HG03558 (cell line): ENCODE measurements at regions not wholly inside any gene's neighbourhood (a gene's known extent, or its start where the extent isn't known, plus 50 kb on each side); places are given as distances from the start of the nearest gene placed in this dataset.

Experiments used
- ATAC-seq: cut with Tn5 transposase; IDR thresholded peaks from one replicate; pipeline ENCODE4 v1.9.1; 2021; ENCODE audit warnings: moderate number of reproducible peaks; ENCODE audit not compliant: unreplicated experiment; ENCODE audit errors: extremely low read depth

GRCh38 chr4:124904723-124905388 is 192.3 kb upstream of the ANKRD50 start:
- no peak for ATAC-seq

- ATAC-seq = no peak
Observed at GRCh38 chr4:124903995-124904722, 191.6 kb upstream of the ANKRD50 start.

- ATAC-seq = no peak
Observed at GRCh38 chr4:124902001-124902515, 189.5 kb upstream of the ANKRD50 start.

GRCh38 chr4:124899997-124900396 is 187.5 kb upstream of the ANKRD50 start:
- ATAC-seq = no peak

GRCh38 chr4:124890522-124890921 is 178.0 kb upstream of the ANKRD50 start:
- no peak for ATAC-seq

GRCh38 chr4:124887739-124888138 is 175.2 kb upstream of the ANKRD50 start:
- no peak for ATAC-seq

- no peak for ATAC-seq
Observed at GRCh38 chr4:124884316-124884715, 171.8 kb upstream of the ANKRD50 start.

- ATAC-seq = no peak
Observed at GRCh38 chr4:124883632-124884031, 171.1 kb upstream of the ANKRD50 start.

- no peak for ATAC-seq
Observed at GRCh38 chr4:124879195-124879594, 166.7 kb upstream of the ANKRD50 start.

- ATAC-seq = no peak
Observed at GRCh38 chr4:124874172-124874450, 161.6 kb upstream of the ANKRD50 start.

- ATAC-seq = no peak
Observed at GRCh38 chr4:124873361-124874171, 161.0 kb upstream of the ANKRD50 start.

- no peak for ATAC-seq
Observed at GRCh38 chr4:124872659-124873058, 160.1 kb upstream of the ANKRD50 start.

GRCh38 chr4:124869961-124870495 is 157.5 kb upstream of the ANKRD50 start:
- no peak for ATAC-seq

GRCh38 chr4:124868495-124868894 is 156.0 kb upstream of the ANKRD50 start:
- no peak for ATAC-seq

- ATAC-seq = no peak
Observed at GRCh38 chr4:124867536-124867935, 155.0 kb upstream of the ANKRD50 start.

- no peak for ATAC-seq
Observed at GRCh38 chr4:124866301-124866700, 153.8 kb upstream of the ANKRD50 start.

GRCh38 chr4:124863040-124863545 is 150.6 kb upstream of the ANKRD50 start:
- no peak for ATAC-seq

GRCh38 chr4:124862261-124862660 is 149.7 kb upstream of the ANKRD50 start:
- no peak for ATAC-seq

GRCh38 chr4:124861761-124862160 is 149.2 kb upstream of the ANKRD50 start:
- ATAC-seq = no peak

GRCh38 chr4:124854968-124855367 is 142.4 kb upstream of the ANKRD50 start:
- peak; percentile 66 for ATAC-seq

GRCh38 chr4:124851741-124852140 is 139.2 kb upstream of the ANKRD50 start:
- no peak for ATAC-seq
